ENCODE measurements at regions not wholly inside any gene's neighbourhood (a gene's known extent, or its start where the extent isn't known, plus 50 kb on each side); places are given as distances from the start of the nearest gene placed in this dataset.

DNA sequence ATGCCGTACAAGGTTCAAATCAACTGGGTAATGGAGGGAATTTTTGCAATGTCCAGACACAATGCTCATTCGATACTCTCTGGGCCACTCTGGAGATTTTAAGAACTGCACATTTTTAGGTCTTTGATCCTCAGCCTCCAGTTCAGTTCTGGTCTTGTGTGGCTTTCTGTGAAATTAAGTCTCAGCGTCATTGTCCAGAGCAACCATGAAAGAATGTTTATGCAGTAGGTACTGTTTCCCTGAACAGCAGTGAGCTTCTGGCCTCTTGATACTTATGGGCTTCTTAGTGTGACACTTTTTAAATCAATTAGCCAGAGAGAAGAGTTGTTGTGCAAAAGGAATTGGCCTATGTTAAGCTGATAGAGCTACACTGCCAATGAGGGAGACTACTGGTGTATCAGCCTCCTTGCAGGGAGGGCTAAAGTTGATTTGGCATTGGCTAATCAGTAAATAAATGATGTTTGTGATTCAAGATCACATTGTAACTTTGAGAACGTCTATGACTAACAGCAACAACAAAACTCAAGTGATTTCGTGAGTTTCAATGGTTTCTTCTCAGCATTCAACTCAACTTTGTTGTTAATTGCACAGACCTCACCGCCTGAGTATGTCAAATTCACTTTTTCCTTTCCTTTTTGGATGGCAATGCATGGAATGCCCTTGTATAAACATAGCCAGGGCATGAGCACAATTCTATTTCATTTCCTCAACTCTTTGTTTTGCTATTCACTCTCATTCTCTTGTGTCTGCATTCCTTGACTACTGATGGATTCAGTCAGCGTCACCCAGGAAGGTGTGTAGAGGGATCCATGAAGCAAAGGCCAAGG, 85.1 kb downstream of the GJA1 start:
- Histone ChIP-seq H3K4me3 (ENCODE audit: low read depth, low read length) (no peak overlapping the region), H3K9me3 (ENCODE audit: control insufficient read depth, insufficient read depth, low read depth, low read length) (no peaks in the 10 kb centered on the region), H3K27ac (ENCODE audit: extremely low read depth, low read depth, low read length) (no peak overlapping the region), H3K36me3 (ENCODE audit: control insufficient read depth in 2 of 2, insufficient read depth in 1 of 2, low read length in 2 of 2) (no peaks in the 10 kb centered on the region), H3K4me1 (ENCODE audit: control insufficient read depth, insufficient read depth, low read length) (no peaks in the 10 kb centered on the region)
- TF ChIP-seq, protein P1, sequence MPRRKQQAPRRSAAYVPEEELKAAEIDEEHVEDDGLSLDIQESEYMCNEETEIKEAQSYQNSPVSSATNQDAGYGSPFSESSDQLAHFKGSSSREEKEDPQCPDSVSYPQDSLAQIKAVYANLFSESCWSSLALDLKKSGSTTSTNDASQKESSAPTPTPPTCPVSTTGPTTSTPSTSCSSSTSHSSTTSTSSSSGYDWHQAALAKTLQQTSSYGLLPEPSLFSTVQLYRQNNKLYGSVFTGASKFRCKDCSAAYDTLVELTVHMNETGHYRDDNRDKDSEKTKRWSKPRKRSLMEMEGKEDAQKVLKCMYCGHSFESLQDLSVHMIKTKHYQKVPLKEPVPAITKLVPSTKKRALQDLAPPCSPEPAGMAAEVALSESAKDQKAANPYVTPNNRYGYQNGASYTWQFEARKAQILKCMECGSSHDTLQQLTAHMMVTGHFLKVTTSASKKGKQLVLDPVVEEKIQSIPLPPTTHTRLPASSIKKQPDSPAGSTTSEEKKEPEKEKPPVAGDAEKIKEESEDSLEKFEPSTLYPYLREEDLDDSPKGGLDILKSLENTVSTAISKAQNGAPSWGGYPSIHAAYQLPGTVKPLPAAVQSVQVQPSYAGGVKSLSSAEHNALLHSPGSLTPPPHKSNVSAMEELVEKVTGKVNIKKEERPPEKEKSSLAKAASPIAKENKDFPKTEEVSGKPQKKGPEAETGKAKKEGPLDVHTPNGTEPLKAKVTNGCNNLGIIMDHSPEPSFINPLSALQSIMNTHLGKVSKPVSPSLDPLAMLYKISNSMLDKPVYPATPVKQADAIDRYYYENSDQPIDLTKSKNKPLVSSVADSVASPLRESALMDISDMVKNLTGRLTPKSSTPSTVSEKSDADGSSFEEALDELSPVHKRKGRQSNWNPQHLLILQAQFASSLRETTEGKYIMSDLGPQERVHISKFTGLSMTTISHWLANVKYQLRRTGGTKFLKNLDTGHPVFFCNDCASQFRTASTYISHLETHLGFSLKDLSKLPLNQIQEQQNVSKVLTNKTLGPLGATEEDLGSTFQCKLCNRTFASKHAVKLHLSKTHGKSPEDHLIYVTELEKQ (tag by site-specific recombination; IDR thresholded peaks at IDR 0.05; ENCODE audit: borderline replicate concordance): no peak
- TF ChIP-seq ZNF544 (tag by site-specific recombination; IDR thresholded peaks at IDR 0.05) (no peak), ZNF549 (tag by site-specific recombination; IDR thresholded peaks at IDR 0.05) (no peak), ZNF248 (tag by site-specific recombination; IDR thresholded peaks at IDR 0.05) (no peak), YY1 (tag by site-specific recombination; IDR thresholded peaks at IDR 0.05) (no peak), RBAK (tag by site-specific recombination; IDR thresholded peaks at IDR 0.05) (no peak), ZNF585B (tag by site-specific recombination; IDR thresholded peaks at IDR 0.05) (no peak), SP2 (tag by site-specific recombination; IDR thresholded peaks at IDR 0.05) (no peak), ZBTB48 (tag by site-specific recombination; IDR thresholded peaks at IDR 0.05) (no peak), SETDB1 (IDR thresholded peaks at IDR 0.05; ENCODE audit: insufficient read length, low read length) (no peak), ZNF24 (tag by site-specific recombination; IDR thresholded peaks at IDR 0.05) (no peak), SCRT1 (tag by site-specific recombination; IDR thresholded peaks at IDR 0.05; ENCODE audit: borderline replicate concordance) (no peak), TCF7L2 (IDR thresholded peaks at IDR 0.05; ENCODE audit: borderline replicate concordance, low read depth, low read length) (no peak)
- TF ChIP-seq, protein P2, sequence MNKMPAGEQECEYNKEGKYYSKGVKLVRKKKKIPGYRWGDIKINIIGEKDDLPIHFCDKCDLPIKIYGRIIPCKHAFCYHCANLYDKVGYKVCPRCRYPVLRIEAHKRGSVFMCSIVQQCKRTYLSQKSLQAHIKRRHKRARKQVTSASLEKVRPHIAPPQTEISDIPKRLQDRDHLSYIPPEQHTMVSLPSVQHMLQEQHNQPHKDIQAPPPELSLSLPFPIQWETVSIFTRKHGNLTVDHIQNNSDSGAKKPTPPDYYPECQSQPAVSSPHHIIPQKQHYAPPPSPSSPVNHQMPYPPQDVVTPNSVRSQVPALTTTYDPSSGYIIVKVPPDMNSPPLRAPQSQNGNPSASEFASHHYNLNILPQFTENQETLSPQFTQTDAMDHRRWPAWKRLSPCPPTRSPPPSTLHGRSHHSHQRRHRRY (tag by site-specific recombination; IDR thresholded peaks at IDR 0.05): no peak
- TF ChIP-seq, protein P3, sequence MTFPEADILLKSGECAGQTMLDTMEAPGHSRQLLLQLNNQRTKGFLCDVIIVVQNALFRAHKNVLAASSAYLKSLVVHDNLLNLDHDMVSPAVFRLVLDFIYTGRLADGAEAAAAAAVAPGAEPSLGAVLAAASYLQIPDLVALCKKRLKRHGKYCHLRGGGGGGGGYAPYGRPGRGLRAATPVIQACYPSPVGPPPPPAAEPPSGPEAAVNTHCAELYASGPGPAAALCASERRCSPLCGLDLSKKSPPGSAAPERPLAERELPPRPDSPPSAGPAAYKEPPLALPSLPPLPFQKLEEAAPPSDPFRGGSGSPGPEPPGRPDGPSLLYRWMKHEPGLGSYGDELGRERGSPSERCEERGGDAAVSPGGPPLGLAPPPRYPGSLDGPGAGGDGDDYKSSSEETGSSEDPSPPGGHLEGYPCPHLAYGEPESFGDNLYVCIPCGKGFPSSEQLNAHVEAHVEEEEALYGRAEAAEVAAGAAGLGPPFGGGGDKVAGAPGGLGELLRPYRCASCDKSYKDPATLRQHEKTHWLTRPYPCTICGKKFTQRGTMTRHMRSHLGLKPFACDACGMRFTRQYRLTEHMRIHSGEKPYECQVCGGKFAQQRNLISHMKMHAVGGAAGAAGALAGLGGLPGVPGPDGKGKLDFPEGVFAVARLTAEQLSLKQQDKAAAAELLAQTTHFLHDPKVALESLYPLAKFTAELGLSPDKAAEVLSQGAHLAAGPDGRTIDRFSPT (tag by site-specific recombination; IDR thresholded peaks at IDR 0.05): no peak
- TF ChIP-seq, protein P4, sequence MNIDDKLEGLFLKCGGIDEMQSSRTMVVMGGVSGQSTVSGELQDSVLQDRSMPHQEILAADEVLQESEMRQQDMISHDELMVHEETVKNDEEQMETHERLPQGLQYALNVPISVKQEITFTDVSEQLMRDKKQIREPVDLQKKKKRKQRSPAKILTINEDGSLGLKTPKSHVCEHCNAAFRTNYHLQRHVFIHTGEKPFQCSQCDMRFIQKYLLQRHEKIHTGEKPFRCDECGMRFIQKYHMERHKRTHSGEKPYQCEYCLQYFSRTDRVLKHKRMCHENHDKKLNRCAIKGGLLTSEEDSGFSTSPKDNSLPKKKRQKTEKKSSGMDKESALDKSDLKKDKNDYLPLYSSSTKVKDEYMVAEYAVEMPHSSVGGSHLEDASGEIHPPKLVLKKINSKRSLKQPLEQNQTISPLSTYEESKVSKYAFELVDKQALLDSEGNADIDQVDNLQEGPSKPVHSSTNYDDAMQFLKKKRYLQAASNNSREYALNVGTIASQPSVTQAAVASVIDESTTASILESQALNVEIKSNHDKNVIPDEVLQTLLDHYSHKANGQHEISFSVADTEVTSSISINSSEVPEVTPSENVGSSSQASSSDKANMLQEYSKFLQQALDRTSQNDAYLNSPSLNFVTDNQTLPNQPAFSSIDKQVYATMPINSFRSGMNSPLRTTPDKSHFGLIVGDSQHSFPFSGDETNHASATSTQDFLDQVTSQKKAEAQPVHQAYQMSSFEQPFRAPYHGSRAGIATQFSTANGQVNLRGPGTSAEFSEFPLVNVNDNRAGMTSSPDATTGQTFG (tag by site-specific recombination; IDR thresholded peaks at IDR 0.05; ENCODE audit: borderline replicate concordance): no peak
- ChIA-PET POLR2A (interaction anchor here (0.7 kb wide), 1 partner anchor 414 kb away, joined by 3 read pairs; no protein-coding TSS in a partner anchor), CTCF (interaction anchor here (1.7 kb wide), 1 partner anchor 10 kb away, joined by 5 read pairs; no protein-coding TSS in a partner anchor)
